Smooth muscle cell (in vitro differentiated cells): ENCODE measurements at regions not wholly inside any gene's neighbourhood (a gene's known extent, or its start where the extent isn't known, plus 50 kb on each side); places are given as distances from the start of the nearest gene placed in this dataset.

Experiments
- DNase-seq: peaks from one replicate; lab custom pipeline; 2025; ENCODE audit not compliant: unreplicated experiment; lab: John Stamatoyannopoulos, UW
- H2AFZ ChIP-seq: fragments of 200-600 bp; sonication (generic); 2 replicates; pipeline ENCODE4 v1.6.0; 2016; ENCODE audit warnings: antibody characterized with exemption, low read depth, mild to moderate bottlenecking
- H3F3A ChIP-seq: fragments of 200-600 bp; sonication (generic); 2 replicates; pipeline ENCODE4 v1.6.0; 2017; ENCODE audit warnings: antibody characterized with exemption, low read depth
- H3K27ac ChIP-seq: fragments of 200-600 bp; sonication (generic); 2 replicates; pipeline ENCODE4 v1.5.1; 2016; ENCODE audit warnings: low read depth, mild to moderate bottlenecking
- H3K27me3 ChIP-seq: fragments of 200-600 bp; sonication (generic); 2 replicates; pipeline ENCODE4 v1.6.1; 2016; ENCODE audit warnings: low read depth, mild to moderate bottlenecking
- H3K36me3 ChIP-seq: fragments of 200-600 bp; sonication (generic); 2 replicates; pipeline ENCODE4 v1.5.1; 2016; ENCODE audit warnings: low read depth
- H3K4me1 ChIP-seq: fragments of 200-600 bp; sonication (generic); 2 replicates; pipeline ENCODE4 v1.5.1; 2016; ENCODE audit warnings: low read depth
- H3K4me2 ChIP-seq: fragments of 200-600 bp; sonication (generic); 2 replicates; pipeline ENCODE4 v1.6.0; 2016; ENCODE audit warnings: mild to moderate bottlenecking
- H3K4me3 ChIP-seq: fragments of 200-600 bp; sonication (generic); 2 replicates; pipeline ENCODE4 v1.5.1; 2016; ENCODE audit warnings: mild to moderate bottlenecking
- H3K79me2 ChIP-seq: fragments of 200-600 bp; sonication (generic); 2 replicates; pipeline ENCODE4 v1.6.0; 2016; ENCODE audit warnings: low read depth, mild to moderate bottlenecking
- H3K9ac ChIP-seq: fragments of 200-600 bp; sonication (generic); 2 replicates; pipeline ENCODE4 v1.6.0; 2016; ENCODE audit warnings: low read depth
- H3K9me3 ChIP-seq: fragments of 200-600 bp; sonication (generic); replicated peaks from 2 replicates; pipeline ENCODE4 v1.5.1; 2016; ENCODE audit warnings: low read depth
- H4K20me1 ChIP-seq: fragments of 200-600 bp; sonication (generic); 2 replicates; pipeline ENCODE4 v1.6.0; 2016; ENCODE audit warnings: low read depth
- CTCF ChIP-seq: fragments of 200-600 bp; sonication (generic); IDR thresholded peaks from 2 replicates; pipeline ENCODE4 v1.5.1; 2017; ENCODE audit warnings: borderline replicate concordance, mild to moderate bottlenecking, antibody characterized with exemption; ENCODE audit not compliant: insufficient read depth, poor library complexity, severe bottlenecking
- WGBS: methylation state at CpG from one replicate; pipeline ENCODE4 v1.1.7; 2016; ENCODE audit warnings: low lambda C conversion rate; 5-methylcytosine and 5-hydroxymethylcytosine counted together

DNA sequence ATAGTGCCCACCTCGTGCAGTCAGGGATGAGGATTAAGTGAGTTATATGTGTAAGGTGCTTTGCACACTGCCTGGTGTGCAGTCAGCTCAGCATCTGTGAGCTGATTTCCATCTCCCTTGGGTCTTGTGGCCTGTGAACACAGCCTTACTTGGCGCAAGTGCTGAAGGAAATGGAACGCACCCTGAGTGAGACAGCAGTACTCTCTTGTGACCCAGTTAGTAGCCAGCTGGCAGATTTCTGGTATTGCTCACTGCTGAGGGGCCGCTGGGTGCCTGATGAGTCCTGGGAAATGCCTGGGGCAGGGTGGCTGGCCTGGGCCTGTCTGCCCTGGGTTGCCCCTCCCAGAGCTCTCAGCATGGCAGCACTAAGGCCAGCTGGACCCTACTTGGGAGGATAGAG, 90.9 kb upstream of the BOD1 start:
- Histone ChIP-seq H3F3A (no peaks in the 10 kb centered on the region), H3K36me3 (no peaks in the 10 kb centered on the region), H3K4me1 (no peaks in the 10 kb centered on the region), H3K9me3 (no peaks in the 10 kb centered on the region), H3K79me2 (no peaks in the 10 kb centered on the region), H4K20me1 (no peaks in the 10 kb centered on the region), H2AFZ (no peak overlapping the region), H3K27ac (no peak overlapping the region), H3K27me3 (no peaks in the 10 kb centered on the region), H3K4me3 (no peak overlapping the region), H3K4me2 (no peak overlapping the region), H3K9ac (no peak overlapping the region)
- DNase-seq = no peak
- no peak for TF ChIP-seq CTCF
- 71% methylated on average over 4 of the region's 4 CpGs for WGBS

GRCh38 chr5:173709145-173709544, 92.7 kb upstream of the BOD1 start:
- Histone ChIP-seq H3K4me1 (no peaks in the 10 kb centered on the region), H3K36me3 (no peaks in the 10 kb centered on the region), H3K79me2 (no peaks in the 10 kb centered on the region), H3K27ac (no peak overlapping the region), H3K27me3 (no peaks in the 10 kb centered on the region), H3K4me2 (no peak overlapping the region), H3K9ac (no peak overlapping the region), H3K4me3 (no peak overlapping the region), H4K20me1 (no peaks in the 10 kb centered on the region), H3K9me3 (no peaks in the 10 kb centered on the region), H2AFZ (no peak overlapping the region), H3F3A (no peaks in the 10 kb centered on the region)
- WGBS = 82% methylated on average over 3 of the region's 3 CpGs
- no peak for TF ChIP-seq CTCF
- no peak for DNase-seq

DNA sequence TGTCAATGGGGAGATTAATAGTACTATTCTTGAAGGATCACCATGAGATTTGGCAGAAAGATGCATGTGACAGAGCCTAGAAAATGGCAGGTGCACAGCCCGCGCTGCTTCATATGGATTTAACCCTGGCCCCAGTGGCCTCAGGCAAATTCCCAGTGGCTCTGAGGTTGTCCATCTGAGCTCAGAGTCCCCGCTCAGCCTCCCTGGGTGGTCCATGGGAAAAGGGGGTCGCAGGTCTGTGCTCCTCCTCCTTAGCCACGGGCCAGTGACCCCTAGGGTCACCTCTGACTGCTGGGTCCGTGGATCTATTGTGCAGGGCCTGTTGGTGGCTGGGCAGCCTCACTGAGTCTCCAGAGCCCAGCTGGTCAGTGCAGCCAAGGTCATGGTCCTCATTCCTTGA, 93.3 kb upstream of the BOD1 start:
- H2AFZ ChIP-seq = no peak overlapping the region
- no peaks in the 10 kb centered on the region for H3K36me3 ChIP-seq
- no peak overlapping the region for H3K4me3 ChIP-seq
- no peaks in the 10 kb centered on the region for H4K20me1 ChIP-seq
- no peak overlapping the region for H3K27ac ChIP-seq
- H3K9me3 ChIP-seq = no peaks in the 10 kb centered on the region
- H3K4me2 ChIP-seq = no peak overlapping the region
- 88% methylated on average over 6 of the region's 6 CpGs for WGBS
- no peaks in the 10 kb centered on the region for H3F3A ChIP-seq
- H3K27me3 ChIP-seq = no peaks in the 10 kb centered on the region
- H3K9ac ChIP-seq = no peak overlapping the region
- DNase-seq = no peak
- no peak for TF ChIP-seq CTCF
- no peaks in the 10 kb centered on the region for H3K79me2 ChIP-seq
- no peaks in the 10 kb centered on the region for H3K4me1 ChIP-seq

DNA sequence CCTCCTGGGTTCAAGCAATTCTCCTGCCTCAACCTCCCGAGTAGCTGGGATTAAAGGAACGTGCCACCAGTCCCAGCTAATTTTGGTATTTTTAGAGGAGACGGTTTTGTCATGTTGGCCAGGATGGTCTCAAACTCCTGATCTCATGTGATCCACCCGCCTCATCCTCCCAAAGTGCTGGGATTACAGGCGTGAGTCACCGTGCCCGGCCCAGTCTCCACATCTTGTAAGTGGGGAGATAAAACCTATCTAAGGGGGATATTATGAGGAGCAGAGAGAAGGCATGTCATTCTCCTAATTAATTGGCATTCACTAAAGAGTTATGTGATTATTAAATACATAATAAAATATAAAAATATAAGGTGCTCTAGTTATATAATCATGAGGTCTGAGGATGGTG, 94.1 kb upstream of the BOD1 start:
- H3K9me3 ChIP-seq = no peaks in the 10 kb centered on the region
- no peak for DNase-seq
- no peak overlapping the region for H3K27ac ChIP-seq
- 37% methylated on average over 7 of the region's 7 CpGs for WGBS
- H3F3A ChIP-seq = no peaks in the 10 kb centered on the region
- H2AFZ ChIP-seq = no peak overlapping the region
- H4K20me1 ChIP-seq = no peaks in the 10 kb centered on the region
- TF ChIP-seq CTCF = no peak
- H3K4me1 ChIP-seq = no peaks in the 10 kb centered on the region
- no peaks in the 10 kb centered on the region for H3K27me3 ChIP-seq
- no peak overlapping the region for H3K9ac ChIP-seq
- no peak overlapping the region for H3K4me3 ChIP-seq
- no peaks in the 10 kb centered on the region for H3K36me3 ChIP-seq
- no peak overlapping the region for H3K4me2 ChIP-seq
- no peaks in the 10 kb centered on the region for H3K79me2 ChIP-seq
